Suprapubic skin (tissue), 3 donors: ENCODE measurements at regions not wholly inside any gene's neighbourhood (a gene's known extent, or its start where the extent isn't known, plus 50 kb on each side); places are given as distances from the start of the nearest gene placed in this dataset.

Experiments used
- EP300 ChIP-seq: sonication (generic); formaldehyde crosslinking; IDR thresholded peaks from one replicate; pipeline ENCODE4 v1.6.1; 2017; ENCODE audit warnings: antibody characterized with exemption
- POLR2A ChIP-seq, 2 donors: fragments of 450-650 bp; IDR thresholded peaks; one replicate each; pipeline ENCODE4 v1.6.1; 2017; ENCODE audit warnings: antibody characterized with exemption in 2 of 2, mild to moderate bottlenecking in 2 of 2, moderate library complexity in 2 of 2
- TF ChIP-seq, protein P1 (sequence below), 2 donors: fragments of 200-600 bp in 1 of 2; fragments of 450-650 bp in 1 of 2; sonication (generic) in 1 of 2; IDR thresholded peaks; one replicate each; pipeline ENCODE4 v1.5.1; 2016 to 2019; ENCODE audit warnings: antibody characterized with exemption in 2 of 2, mild to moderate bottlenecking in 1 of 2, moderate library complexity in 1 of 2

DNA sequence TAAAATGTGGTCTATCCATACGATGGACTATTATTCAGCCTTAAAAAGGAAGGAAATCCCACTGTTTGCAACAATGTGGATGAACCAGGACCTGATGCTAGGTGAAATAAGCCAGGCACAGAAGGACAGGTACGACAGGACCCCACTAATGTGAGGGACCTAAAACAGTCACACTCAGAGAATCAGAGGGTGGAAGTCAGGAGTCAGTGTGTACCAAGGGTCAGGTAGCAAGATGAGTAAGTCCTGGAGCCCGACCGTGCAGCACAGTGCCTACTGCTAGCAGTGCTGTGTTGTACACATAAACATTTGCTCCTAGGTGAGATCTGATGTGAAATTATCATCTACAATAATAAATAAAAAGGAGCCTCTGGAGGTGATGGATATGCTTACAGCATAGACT, 322.3 kb downstream of the GLRX3 start:
- TF ChIP-seq POLR2A (IDR thresholded peaks at IDR 0.05) (no peak), EP300 (no peak)
- TF ChIP-seq, protein P1, sequence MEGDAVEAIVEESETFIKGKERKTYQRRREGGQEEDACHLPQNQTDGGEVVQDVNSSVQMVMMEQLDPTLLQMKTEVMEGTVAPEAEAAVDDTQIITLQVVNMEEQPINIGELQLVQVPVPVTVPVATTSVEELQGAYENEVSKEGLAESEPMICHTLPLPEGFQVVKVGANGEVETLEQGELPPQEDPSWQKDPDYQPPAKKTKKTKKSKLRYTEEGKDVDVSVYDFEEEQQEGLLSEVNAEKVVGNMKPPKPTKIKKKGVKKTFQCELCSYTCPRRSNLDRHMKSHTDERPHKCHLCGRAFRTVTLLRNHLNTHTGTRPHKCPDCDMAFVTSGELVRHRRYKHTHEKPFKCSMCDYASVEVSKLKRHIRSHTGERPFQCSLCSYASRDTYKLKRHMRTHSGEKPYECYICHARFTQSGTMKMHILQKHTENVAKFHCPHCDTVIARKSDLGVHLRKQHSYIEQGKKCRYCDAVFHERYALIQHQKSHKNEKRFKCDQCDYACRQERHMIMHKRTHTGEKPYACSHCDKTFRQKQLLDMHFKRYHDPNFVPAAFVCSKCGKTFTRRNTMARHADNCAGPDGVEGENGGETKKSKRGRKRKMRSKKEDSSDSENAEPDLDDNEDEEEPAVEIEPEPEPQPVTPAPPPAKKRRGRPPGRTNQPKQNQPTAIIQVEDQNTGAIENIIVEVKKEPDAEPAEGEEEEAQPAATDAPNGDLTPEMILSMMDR (IDR thresholded peaks at IDR 0.05) = no peak
